Heart right ventricle (tissue), 16 donors: ENCODE measurements at regions not wholly inside any gene's neighbourhood (a gene's known extent, or its start where the extent isn't known, plus 50 kb on each side); places are given as distances from the start of the nearest gene placed in this dataset.

Source experiments
- ATAC-seq, 8 donors: fragments of 200-7000 bp; cut with Tn5 transposase; one replicate each; pipeline ENCODE4 v1.9.1; 2020; ENCODE audit warnings: mild to moderate bottlenecking in 8 of 8, moderate library complexity in 8 of 8, moderate number of reproducible peaks in 1 of 8
- DNase-seq, 2 donors: peaks; one replicate each; pipeline ENCODE4 v3.0.0-alpha.2; 2020
- H3K27ac ChIP-seq, 10 donors: fragments of 200-600 bp; sonication (generic) in 2 of 10; one replicate each; pipeline versions ENCODE4 v1.5.0 to v1.8.0; 2020 to 2022; ENCODE audit warnings: mild to moderate bottlenecking in 3 of 10
- H3K27me3 ChIP-seq, 7 donors: fragments of 200-600 bp; one replicate each; pipeline ENCODE4 v1.8.0; 2021 to 2022; ENCODE audit warnings: mild to moderate bottlenecking in 2 of 7
- H3K36me3 ChIP-seq, 9 donors: fragments of 200-600 bp; sonication (generic) in 1 of 9; one replicate each; pipeline versions ENCODE4 v1.5.0 to v1.8.0; 2020 to 2022; ENCODE audit warnings: mild to moderate bottlenecking in 2 of 9
- H3K4me1 ChIP-seq, 9 donors: fragments of 200-600 bp; sonication (generic) in 1 of 9; one replicate each; pipeline versions ENCODE4 v1.5.0 to v1.8.0; 2020 to 2022; ENCODE audit warnings: mild to moderate bottlenecking in 4 of 9
- H3K4me3 ChIP-seq, 10 donors: fragments of 200-600 bp; sonication (generic) in 2 of 10; one replicate each; pipeline versions ENCODE4 v1.5.0 to v1.8.0; 2020 to 2022; ENCODE audit warnings: mild to moderate bottlenecking in 7 of 10, moderate library complexity in 2 of 10
- H3K9me3 ChIP-seq, 11 donors: fragments of 200-600 bp in 10 of 11; sonication (generic) in 2 of 11; one replicate each; pipeline versions ENCODE4 v1.5.0 to v1.8.0; 2013 to 2022; ENCODE audit warnings: mild to moderate bottlenecking in 2 of 11, control low read depth in 1 of 11, moderate library complexity in 1 of 11
- CTCF ChIP-seq, 9 donors: fragments of 200-600 bp; sonication (generic) in 2 of 9; IDR thresholded peaks; one replicate each; pipeline versions ENCODE4 v1.5.0 to v1.8.0; 2021 to 2022; ENCODE audit warnings: antibody characterized with exemption in 9 of 9, mild to moderate bottlenecking in 5 of 9, moderate library complexity in 1 of 9
- WGBS, 2 donors: extraction: QIAGEN DNeasy Blood & Tissue Kit; methylation state at CpG; one replicate each; pipeline ENCODE4 v1.1.7; 2013; ENCODE audit warnings: inconsistent platforms in 1 of 2; 5-methylcytosine and 5-hydroxymethylcytosine counted together
- intact Hi-C, 10 donors: fragments of 100-400 bp; cut with DNase I; formaldehyde crosslinking; loops; one replicate each; pipeline versions ENCODE4 v1.11.1 to v1.14.2; 2022
- donor health status: Arrhythmogenic right ventricular cardiomyopathy.
- donor health status: ischemic (EF 13 %, LVEDD 7.1; RV severe dilation, severe dysfunction).
- donor health status: healthy with polysubstance abuse.
- donor health status: DM: no; HTN: yes; CAD: no.
- donor health status: DM: no; HTN: no; CAD: no.
- donor health status: ischemic (EF 25% LVEDD 6.9; RV normal size, moderate dysfunction).
- donor health status: ischemic (EF 25% LVEDD 5.7; RV mildly dilated, moderate dysfunction).
- donor health status: healthy.
- donor health status: DM: yes; HTN: yes; CAD: no.
- donor health status: Ischemic cardiomyopathy.
- donor health status: ischemic (EF 35%, LVEDD 5.7; RV mildly dilated, moderate dysfunction).
- donor health status: nonischemic (EF 11% LVEDD 7.7; RV severe dilation, severe dysfunction).
- donor health status: DM: yes; HTN: yes; CAD: no.
- donor health status: PGD.
- donor health status: ischemic (EF 29% LVEDD 5.4; RV normal size, mild dysfunction).
- donor health status: nonischemic (EF 23%, LVEDD 6.1; RV moderate dilation, normal function).

GRCh38 chr17:22459331-22459952, 767.1 kb downstream of the KCNJ18 start:
- WGBS, 2 donors = 78% methylated on average over 12 of the region's 12 CpGs
- intact Hi-C loops = no loop called here
- Histone ChIP-seq H3K27ac (no peak overlapping the region), H3K4me1 (no peaks in the 10 kb centered on the region), H3K9me3 (peaks cover 0 to 45% (median 0%) of the 10 kb centered on the region in 11 donors), H3K4me3 (no peak overlapping the region), H3K27me3 (peaks cover 0 to 3% (median 0%) of the 10 kb centered on the region in 7 donors), H3K36me3 (no peaks in the 10 kb centered on the region)
- ATAC-seq = no peak
- no peak for DNase-seq
- no peak for TF ChIP-seq CTCF (IDR thresholded peaks at IDR 0.05)

GRCh38 chr17:22459953-22460350, 767.6 kb downstream of the KCNJ18 start:
- no peak overlapping the region for H3K27ac ChIP-seq
- H3K4me1 ChIP-seq = no peaks in the 10 kb centered on the region
- no peak for DNase-seq
- no peak for ATAC-seq
- no peaks in the 10 kb centered on the region for H3K36me3 ChIP-seq
- peaks cover 0 to 3% (median 0%) of the 10 kb centered on the region in 7 donors for H3K27me3 ChIP-seq
- WGBS, 2 donors = 78% methylated on average over 15 of the region's 15 CpGs
- intact Hi-C loops = no loop called here
- H3K4me3 ChIP-seq = no peak overlapping the region
- TF ChIP-seq CTCF (IDR thresholded peaks at IDR 0.05) = no peak
- H3K9me3 ChIP-seq = peaks cover 0 to 40% (median 0%) of the 10 kb centered on the region in 11 donors

DNA sequence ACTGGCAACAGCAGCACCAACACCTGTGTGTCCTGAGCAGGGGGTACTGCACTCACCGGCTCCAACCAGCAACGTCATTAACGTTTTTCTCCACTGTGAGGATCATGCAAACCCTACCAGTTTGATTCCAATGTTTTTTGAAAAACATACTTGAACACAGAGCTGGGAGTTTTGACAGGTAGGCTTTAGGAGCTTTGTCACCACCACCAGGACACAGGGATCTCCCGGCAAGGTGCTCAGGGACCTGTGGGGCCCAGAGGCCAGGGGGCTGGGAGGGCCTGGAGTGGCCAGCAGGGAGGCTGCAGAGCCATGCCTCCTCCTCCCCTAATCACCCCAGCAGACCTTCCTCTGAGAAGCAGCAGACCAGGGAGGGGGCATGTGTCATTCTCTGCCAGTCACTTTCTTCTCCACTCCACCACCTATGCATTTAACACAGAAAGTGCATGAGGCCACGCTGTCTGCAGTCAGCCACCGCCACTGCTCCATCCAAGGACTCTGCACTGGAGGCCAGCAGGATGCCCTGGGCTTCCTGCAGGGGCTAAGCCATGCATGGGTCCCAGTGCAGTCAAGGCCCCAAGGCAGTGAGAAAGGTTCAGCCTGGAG, 768.2 kb downstream of the KCNJ18 start:
- Histone ChIP-seq H3K27ac (no peak overlapping the region), H3K4me3 (no peak overlapping the region), H3K4me1 (no peaks in the 10 kb centered on the region), H3K27me3 (peaks cover 0 to 3% (median 0%) of the 10 kb centered on the region in 7 donors), H3K9me3 (peaks cover 0 to 34% (median 0%) of the 10 kb centered on the region in 11 donors), H3K36me3 (no peaks in the 10 kb centered on the region)
- intact Hi-C loops = no loop called here
- TF ChIP-seq CTCF (IDR thresholded peaks at IDR 0.05) = no peak
- ATAC-seq = no peak
- DNase-seq = no peak
- 63 to 64% methylated on average over 6 of the region's 6 CpGs for WGBS, 2 donors

GRCh38 chr17:22461460-22462145, 769.3 kb downstream of the KCNJ18 start:
- peaks cover 0 to 34% (median 0%) of the 10 kb centered on the region in 11 donors for H3K9me3 ChIP-seq
- H3K4me1 ChIP-seq = no peaks in the 10 kb centered on the region
- no peak overlapping the region for H3K27ac ChIP-seq
- ATAC-seq (no peak), DNase-seq (no peak)
- 75 to 77% methylated on average over 14 of the region's 14 CpGs for WGBS, 2 donors
- no peak overlapping the region for H3K4me3 ChIP-seq
- intact Hi-C loops = no loop called here
- H3K36me3 ChIP-seq = no peaks in the 10 kb centered on the region
- no peak for TF ChIP-seq CTCF (IDR thresholded peaks at IDR 0.05)
- H3K27me3 ChIP-seq = peaks cover 0 to 3% (median 0%) of the 10 kb centered on the region in 7 donors
